Ovary (tissue), 3 donors: ENCODE measurements at regions not wholly inside any gene's neighbourhood (a gene's known extent, or its start where the extent isn't known, plus 50 kb on each side); places are given as distances from the start of the nearest gene placed in this dataset.

Experiments
- POLR2A ChIP-seq: fragments of 450-650 bp; IDR thresholded peaks from one replicate; pipeline ENCODE4 v1.6.1; 2017; ENCODE audit warnings: antibody characterized with exemption, mild to moderate bottlenecking, moderate library complexity
- TF ChIP-seq, protein P1 (sequence below), 3 donors: fragments of 450-650 bp in 2 of 3; fragments of 200-600 bp in 1 of 3; IDR thresholded peaks; one replicate each; pipeline versions ENCODE4 v1.5.1 to v1.8.0; 2016 to 2022; ENCODE audit warnings: antibody characterized with exemption in 3 of 3, mild to moderate bottlenecking in 1 of 3
- donor health status: DM: no; HTN: no; CAD: no.

GRCh38 chrX:3990569-3990968 lies 277.1 kb upstream of the PRKX start:
- TF ChIP-seq, protein P1, sequence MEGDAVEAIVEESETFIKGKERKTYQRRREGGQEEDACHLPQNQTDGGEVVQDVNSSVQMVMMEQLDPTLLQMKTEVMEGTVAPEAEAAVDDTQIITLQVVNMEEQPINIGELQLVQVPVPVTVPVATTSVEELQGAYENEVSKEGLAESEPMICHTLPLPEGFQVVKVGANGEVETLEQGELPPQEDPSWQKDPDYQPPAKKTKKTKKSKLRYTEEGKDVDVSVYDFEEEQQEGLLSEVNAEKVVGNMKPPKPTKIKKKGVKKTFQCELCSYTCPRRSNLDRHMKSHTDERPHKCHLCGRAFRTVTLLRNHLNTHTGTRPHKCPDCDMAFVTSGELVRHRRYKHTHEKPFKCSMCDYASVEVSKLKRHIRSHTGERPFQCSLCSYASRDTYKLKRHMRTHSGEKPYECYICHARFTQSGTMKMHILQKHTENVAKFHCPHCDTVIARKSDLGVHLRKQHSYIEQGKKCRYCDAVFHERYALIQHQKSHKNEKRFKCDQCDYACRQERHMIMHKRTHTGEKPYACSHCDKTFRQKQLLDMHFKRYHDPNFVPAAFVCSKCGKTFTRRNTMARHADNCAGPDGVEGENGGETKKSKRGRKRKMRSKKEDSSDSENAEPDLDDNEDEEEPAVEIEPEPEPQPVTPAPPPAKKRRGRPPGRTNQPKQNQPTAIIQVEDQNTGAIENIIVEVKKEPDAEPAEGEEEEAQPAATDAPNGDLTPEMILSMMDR (IDR thresholded peaks at IDR 0.05), result no peak
- TF ChIP-seq POLR2A, result no peak
